H1 (cell line): ENCODE measurements at regions not wholly inside any gene's neighbourhood (a gene's known extent, or its start where the extent isn't known, plus 50 kb on each side); places are given as distances from the start of the nearest gene placed in this dataset.
A peak's percentile ranks its signal among the peaks of the same experiment; 100 is the strongest.

Experiments
- CTCF ChIA-PET: fragments of 300-600 bp; sonication (Branson Sonifier 250); formaldehyde crosslinking; loops from one replicate; lab custom pipeline; 2021; ENCODE audit not compliant: partially characterized antibody; lab: Charles Lee
- POLR2A ChIA-PET: fragments of 300-600 bp; sonication (Branson Sonifier 250); formaldehyde crosslinking; loops from one replicate; lab custom pipeline; 2021; ENCODE audit warnings: inconsistent platforms; ENCODE audit not compliant: partially characterized antibody; lab: Charles Lee
- DNase-seq, 2 experiments: peaks; one replicate each; pipeline versions ENCODE4 v3.0.0 to v3.0.0-alpha.2; 2010 to 2022; ENCODE audit warnings: low spot score in 2 of 2, low read depth in 1 of 2, mixed read lengths in 1 of 2
- FAIRE-seq: peaks from 2 replicates; lab custom pipeline; 2011; peaks lifted over from hg19 to GRCh38; lab: Jason Lieb, UNC
- H2AFZ ChIP-seq: 2 replicates; pipeline ENCODE4 v1.8.1; 2012; ENCODE audit warnings: low read length, inconsistent platforms
- H2AK5ac ChIP-seq: 2 replicates; pipeline ENCODE4 v1.6.1; 2013; ENCODE audit warnings: low read depth, low read length
- H2BK120ac ChIP-seq: replicated peaks from 2 replicates; pipeline ENCODE3; 2013; ENCODE audit warnings: low read depth, low read length, inconsistent platforms
- H2BK12ac ChIP-seq: 2 replicates; pipeline ENCODE4 v1.6.1; 2013; ENCODE audit warnings: low read depth, low read length
- H2BK15ac ChIP-seq: 2 replicates; pipeline ENCODE4 v1.6.1; 2013; ENCODE audit warnings: low read length
- H2BK20ac ChIP-seq: 2 replicates; pipeline ENCODE4 v1.6.1; 2013; ENCODE audit warnings: low read length
- H2BK5ac ChIP-seq: 2 replicates; pipeline ENCODE4 v1.6.1; 2013; ENCODE audit warnings: low read depth, low read length
- H3K14ac ChIP-seq: 2 replicates; pipeline ENCODE4 v1.6.1; 2013; ENCODE audit warnings: inconsistent platforms; ENCODE audit not compliant: insufficient read length
- H3K18ac ChIP-seq: 2 replicates; pipeline ENCODE4 v1.6.1; 2013; ENCODE audit warnings: low read length; ENCODE audit errors: extremely low read depth
- H3K23ac ChIP-seq: 2 replicates; pipeline ENCODE4 v1.6.1; 2013; ENCODE audit warnings: inconsistent platforms; ENCODE audit not compliant: insufficient read length
- H3K23me2 ChIP-seq: 2 replicates; pipeline ENCODE4 v1.6.1; 2013; ENCODE audit warnings: low read depth, low read length
- H3K27ac ChIP-seq: 2 replicates; pipeline ENCODE4 v1.6.1; 2011; ENCODE audit warnings: low read depth, low read length, inconsistent platforms
- H3K27me3 ChIP-seq, 4 experiments: replicated peaks in 1 of 4; 1 replicate in 1 of 4; 2 replicates in 3 of 4; pipeline versions ENCODE4 v1.6.1 to v1.8.1; 2011 to 2013; ENCODE audit warnings: low read length in 3 of 4, mild to moderate bottlenecking in 3 of 4, inconsistent platforms in 2 of 4, mixed read lengths in 2 of 4, moderate library complexity in 1 of 4; ENCODE audit not compliant: control insufficient read depth in 3 of 4, insufficient read depth in 3 of 4; ENCODE audit errors: extremely low read depth in 1 of 4
- H3K36me3 ChIP-seq, 4 experiments: 2 replicates each; pipeline versions ENCODE4 v1.6.1 to v1.8.1; 2011 to 2013; ENCODE audit warnings: mild to moderate bottlenecking in 4 of 4, low read length in 3 of 4, moderate library complexity in 2 of 4, control low read depth in 1 of 4, inconsistent platforms in 1 of 4; ENCODE audit not compliant: insufficient read depth in 4 of 4, control insufficient read depth in 2 of 4
- H3K4ac ChIP-seq: replicated peaks from 2 replicates; pipeline ENCODE3; 2013; ENCODE audit warnings: low read length, low read depth, mixed read lengths, inconsistent platforms; ENCODE audit not compliant: insufficient read length
- H3K4me1 ChIP-seq, 4 experiments: replicated peaks in 1 of 4; 1 replicate in 1 of 4; 2 replicates in 3 of 4; pipeline versions ENCODE4 v1.6.1 to v1.8.1; 2011 to 2013; ENCODE audit warnings: low read length in 3 of 4, inconsistent platforms in 2 of 4, mixed read lengths in 1 of 4; ENCODE audit not compliant: insufficient read depth in 4 of 4, control insufficient read depth in 3 of 4
- H3K4me2 ChIP-seq, 2 experiments: 2 replicates each; pipeline versions ENCODE4 v1.6.1 to v1.8.1; 2011 to 2013; ENCODE audit warnings: low read depth in 2 of 2, low read length in 2 of 2, control low read depth in 1 of 2, inconsistent platforms in 1 of 2, mild to moderate bottlenecking in 1 of 2; ENCODE audit not compliant: insufficient read depth in 1 of 2
- H3K4me3 ChIP-seq, 4 experiments: fragments of 200-600, 300-600 bp in 1 of 4; sonication (generic), shearing (Covaris generic), sonication (Bioruptor Twin) in 1 of 4; 2 replicates each; pipeline versions ENCODE4 v1.5.1 to v1.8.1; 2011 to 2016; ENCODE audit warnings: low read length in 4 of 4, low read depth in 3 of 4, control low read depth in 2 of 4, inconsistent platforms in 2 of 4, mild to moderate bottlenecking in 2 of 4, mixed read lengths in 1 of 4, moderate library complexity in 1 of 4; ENCODE audit not compliant: insufficient read depth in 2 of 4; ENCODE audit errors: extremely low read depth in 1 of 4
- H3K56ac ChIP-seq: replicated peaks from 2 replicates; pipeline ENCODE3; 2013; ENCODE audit warnings: low read depth, mild to moderate bottlenecking, mixed read lengths, low read length, inconsistent platforms; ENCODE audit not compliant: insufficient read length
- H3K79me1 ChIP-seq: 2 replicates; pipeline ENCODE4 v1.6.1; 2013; ENCODE audit warnings: low read depth, low read length, control low read depth
- H3K79me2 ChIP-seq, 2 experiments: 2 replicates each; pipeline versions ENCODE4 v1.6.1 to v1.8.1; 2012 to 2013; ENCODE audit warnings: low read length in 2 of 2, mild to moderate bottlenecking in 2 of 2, inconsistent platforms in 1 of 2; ENCODE audit not compliant: insufficient read depth in 2 of 2, control insufficient read depth in 1 of 2
- H3K9ac ChIP-seq, 4 experiments: replicated peaks in 1 of 4; 1 replicate in 1 of 4; 2 replicates in 3 of 4; pipeline versions ENCODE4 v1.6.1 to v1.8.1; 2011 to 2013; ENCODE audit warnings: low read depth in 3 of 4, low read length in 3 of 4, control low read depth in 2 of 4, mild to moderate bottlenecking in 2 of 4, moderate library complexity in 2 of 4, inconsistent platforms in 1 of 4; ENCODE audit errors: extremely low read depth in 1 of 4
- H3K9me3 ChIP-seq, 2 experiments: 2 replicates each; pipeline versions ENCODE4 v1.6.1 to v1.8.1; 2012 to 2013; ENCODE audit warnings: mild to moderate bottlenecking in 2 of 2, moderate library complexity in 2 of 2, control low read depth in 1 of 2, inconsistent platforms in 1 of 2, low read depth in 1 of 2, low read length in 1 of 2, mixed read lengths in 1 of 2; ENCODE audit not compliant: insufficient read depth in 2 of 2
- H4K20me1 ChIP-seq, 2 experiments: replicated peaks in 1 of 2; 2 replicates each; pipeline versions ENCODE3 to v1.8.1; 2011 to 2013; ENCODE audit warnings: inconsistent platforms in 2 of 2, low read length in 2 of 2, mild to moderate bottlenecking in 1 of 2; ENCODE audit not compliant: insufficient read depth in 2 of 2, control insufficient read depth in 1 of 2
- H4K5ac ChIP-seq: 2 replicates; pipeline ENCODE4 v1.6.1; 2013; ENCODE audit warnings: low read length, low read depth, mixed read lengths, inconsistent platforms; ENCODE audit not compliant: insufficient read length
- H4K8ac ChIP-seq: 2 replicates; pipeline ENCODE4 v1.8.0; 2013; ENCODE audit warnings: mild to moderate bottlenecking, moderate library complexity, low read length, inconsistent platforms; ENCODE audit not compliant: insufficient read depth; ENCODE audit errors: extremely low read depth
- H4K91ac ChIP-seq: replicated peaks from 2 replicates; pipeline ENCODE3; 2013; ENCODE audit warnings: low read length, mixed read lengths, inconsistent platforms; ENCODE audit not compliant: insufficient read length
- CHD2 ChIP-seq: IDR thresholded peaks from 2 replicates; pipeline ENCODE4 v1.6.1; 2012; ENCODE audit warnings: low read length, improper control_type of control experiment
- CTCF ChIP-seq, 3 experiments: IDR thresholded peaks; 1 replicate in 2 of 3; 2 replicates in 1 of 3; pipeline versions ENCODE4 v1.5.1 to v1.6.1; 2011; ENCODE audit warnings: low read length in 3 of 3, mild to moderate bottlenecking in 3 of 3, inconsistent platforms in 2 of 3, low read depth in 1 of 3, moderate library complexity in 1 of 3; ENCODE audit not compliant: insufficient read depth in 1 of 3; ENCODE audit errors: control extremely low read depth in 1 of 3
- RAD21 ChIP-seq, 2 experiments: IDR thresholded peaks in 1 of 2; conservative IDR thresholded peaks in 1 of 2; 2 replicates each; pipeline ENCODE4 v1.6.1; 2011; ENCODE audit warnings: low read depth in 2 of 2, low read length in 2 of 2, improper control_type of control experiment in 1 of 2, inconsistent platforms in 1 of 2, mild to moderate bottlenecking in 1 of 2, moderate library complexity in 1 of 2
- SRF ChIP-seq: IDR thresholded peaks from 2 replicates; pipeline ENCODE4 v1.6.1; 2011; ENCODE audit warnings: mild to moderate bottlenecking, low read depth, low read length, moderate library complexity
- TCF12 ChIP-seq: IDR thresholded peaks from 2 replicates; pipeline ENCODE4 v1.6.1; 2011; ENCODE audit warnings: low read depth, mild to moderate bottlenecking, low read length
- WGBS, 2 experiments: shearing (Covaris generic) in 1 of 2; methylation state at CpG; one replicate each; pipeline versions ENCODE4 v1.1.6 to v1.1.7; 2013 to 2015; ENCODE audit warnings: low lambda C conversion rate in 2 of 2, mixed read lengths in 2 of 2, inconsistent platforms in 1 of 2, low coverage in 1 of 2, missing lambda C conversion rate in 1 of 2; ENCODE audit not compliant: insufficient replicate concordance in 2 of 2, insufficient coverage in 1 of 2, insufficient read length in 1 of 2; ENCODE audit errors: extremely low coverage in 1 of 2, missing lambda C conversion rate in 1 of 2; 5-methylcytosine and 5-hydroxymethylcytosine counted together

- DNase-seq = no peak
- CTCF ChIA-PET = interaction anchor here (0.6 to 7.7 kb wide), 68 partner anchors 10 to 994 kb away, joined by 3 to 103 read pairs (median 5); partner anchors contain the start of genes ARL4A and VWDE
- 51% methylated on average over 4 of the region's 4 CpGs; no CpG with 5 or more reads in 1 of the 2 experiments for WGBS, 2 experiments
Observed at GRCh38 chr7:12458520-12459131, 55.0 kb upstream of the VWDE start.

More at GRCh38 chr7:12458520-12459131, 55.0 kb upstream of the VWDE start:
- Histone ChIP-seq H3K23me2 (no peaks in the 10 kb centered on the region), H3K9ac (no peak overlapping the region), H2AK5ac (no peak overlapping the region), H3K27ac (no peak overlapping the region), H2AFZ (no peak overlapping the region), H3K4me1 (no peaks in the 10 kb centered on the region), H3K4me3 (no peak overlapping the region)
- no peak for TF ChIP-seq TCF12
- no peak for TF ChIP-seq CHD2
- no peak for TF ChIP-seq SRF
- TF ChIP-seq RAD21 (IDR thresholded peaks at IDR 0.05 in 1 of 2, conservative IDR thresholded peaks at IDR 0.05 in 1 of 2; ENCODE audit: low read depth in 2 of 2, low read length in 2 of 2) = peak; percentile 83 to 85
- peak in 2 of 3 experiments; percentile 65 to 73; a peak in 3 of 4 replicates for TF ChIP-seq CTCF (IDR thresholded peaks at IDR 0.05; ENCODE audit: control extremely low read depth in 1 of 3, insufficient read depth in 1 of 3, low read depth in 1 of 3, low read length in 3 of 3)
- TF ChIP-seq, all 59 proteins: peak for 2
- Histone ChIP-seq H4K8ac (no peak overlapping the region), H4K91ac (no peak overlapping the region), H3K18ac (no peak overlapping the region), H4K20me1 (no peaks in the 10 kb centered on the region), H3K4me2 (no peak overlapping the region), H2BK15ac (no peak overlapping the region), H2BK20ac (no peak overlapping the region), H3K56ac (no peak overlapping the region), H2BK120ac (no peak overlapping the region), H3K23ac (no peak overlapping the region), H2BK12ac (no peak overlapping the region), H3K79me1 (no peaks in the 10 kb centered on the region), H3K27me3 (no peaks in the 10 kb centered on the region), H3K36me3 (no peaks in the 10 kb centered on the region), H3K4ac (no peak overlapping the region), H4K5ac (no peak overlapping the region), H2BK5ac (no peak overlapping the region), H3K9me3 (no peaks in the 10 kb centered on the region), H3K14ac (no peak overlapping the region), H3K79me2 (no peaks in the 10 kb centered on the region)
- FAIRE-seq = peak; percentile 50
- POLR2A ChIA-PET = interaction anchor here (1.2 kb wide), 1 partner anchor 15 kb away, joined by 3 read pairs; no protein-coding TSS in a partner anchor
